ENCODE measurements at regions not wholly inside any gene's neighbourhood (a gene's known extent, or its start where the extent isn't known, plus 50 kb on each side); places are given as distances from the start of the nearest gene placed in this dataset.
"Not testable (repeated sequence)": the region's sequence is repeated elsewhere in the genome, so short reads cannot be mapped to it uniquely, and the experiment has no call there.

DNA sequence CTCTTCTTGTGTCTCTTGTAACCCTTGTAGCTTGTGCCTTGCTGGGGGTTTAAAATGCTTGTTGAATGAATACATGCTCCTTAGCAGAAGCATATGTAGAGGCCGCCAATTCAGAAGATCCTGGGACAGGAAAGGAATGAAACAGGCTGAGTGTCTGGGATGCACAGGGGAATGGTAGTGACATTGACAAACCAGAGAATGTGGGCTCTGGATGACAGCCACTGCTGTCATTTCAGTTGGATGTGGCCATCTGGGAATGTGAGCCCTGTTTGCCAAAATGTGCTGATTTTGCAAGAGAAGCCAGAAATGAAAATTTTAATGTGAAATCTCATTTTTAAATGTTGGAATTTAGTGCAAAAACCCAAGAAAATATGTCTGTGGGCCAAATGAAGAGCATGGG is 136.8 kb downstream of the DACT1 start:
- Histone ChIP-seq H3K36me3 (ENCODE audit: control insufficient read depth, insufficient read depth, low read length) (no peaks in the 10 kb centered on the region), H3K4me3 (ENCODE audit: low read depth, low read length) (no peak overlapping the region), H3K27me3 (ENCODE audit: control insufficient read depth, insufficient read depth, low read length) (no peaks in the 10 kb centered on the region)
- POLR2A ChIA-PET = no interaction called here
- CTCF ChIA-PET = no interaction called here
- TF ChIP-seq, protein P1, sequence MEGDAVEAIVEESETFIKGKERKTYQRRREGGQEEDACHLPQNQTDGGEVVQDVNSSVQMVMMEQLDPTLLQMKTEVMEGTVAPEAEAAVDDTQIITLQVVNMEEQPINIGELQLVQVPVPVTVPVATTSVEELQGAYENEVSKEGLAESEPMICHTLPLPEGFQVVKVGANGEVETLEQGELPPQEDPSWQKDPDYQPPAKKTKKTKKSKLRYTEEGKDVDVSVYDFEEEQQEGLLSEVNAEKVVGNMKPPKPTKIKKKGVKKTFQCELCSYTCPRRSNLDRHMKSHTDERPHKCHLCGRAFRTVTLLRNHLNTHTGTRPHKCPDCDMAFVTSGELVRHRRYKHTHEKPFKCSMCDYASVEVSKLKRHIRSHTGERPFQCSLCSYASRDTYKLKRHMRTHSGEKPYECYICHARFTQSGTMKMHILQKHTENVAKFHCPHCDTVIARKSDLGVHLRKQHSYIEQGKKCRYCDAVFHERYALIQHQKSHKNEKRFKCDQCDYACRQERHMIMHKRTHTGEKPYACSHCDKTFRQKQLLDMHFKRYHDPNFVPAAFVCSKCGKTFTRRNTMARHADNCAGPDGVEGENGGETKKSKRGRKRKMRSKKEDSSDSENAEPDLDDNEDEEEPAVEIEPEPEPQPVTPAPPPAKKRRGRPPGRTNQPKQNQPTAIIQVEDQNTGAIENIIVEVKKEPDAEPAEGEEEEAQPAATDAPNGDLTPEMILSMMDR (IDR thresholded peaks at IDR 0.05; ENCODE audit: insufficient read depth, low read depth, low read length) = no peak
- no peak for DNase-seq (ENCODE audit: low read depth)

DNA sequence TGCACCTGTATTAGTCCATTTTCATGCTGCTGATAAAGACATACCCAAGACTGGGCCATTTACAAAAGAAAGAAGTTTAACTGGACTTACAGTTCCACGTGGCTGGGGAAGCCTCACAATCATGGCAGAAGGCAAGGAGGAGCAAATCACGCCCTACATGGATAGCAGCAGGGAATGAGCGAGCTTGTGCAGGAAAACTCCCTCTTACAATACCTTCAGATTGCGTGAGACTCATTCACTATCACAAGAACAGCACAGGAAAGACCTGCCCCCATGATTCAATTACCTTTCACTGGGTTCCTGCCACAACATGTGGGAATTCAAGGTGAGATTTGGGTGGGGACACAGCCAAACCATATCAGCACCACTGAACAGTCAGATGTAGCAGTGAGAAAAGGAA is 137.4 kb downstream of the DACT1 start:
- H3K4me3 ChIP-seq (ENCODE audit: low read depth, low read length); DNase-seq (ENCODE audit: low read depth); H3K36me3 ChIP-seq (ENCODE audit: control insufficient read depth, insufficient read depth, low read length); POLR2A ChIA-PET; CTCF ChIA-PET; H3K27me3 ChIP-seq (ENCODE audit: control insufficient read depth, insufficient read depth, low read length): not testable (repeated sequence)

DNA sequence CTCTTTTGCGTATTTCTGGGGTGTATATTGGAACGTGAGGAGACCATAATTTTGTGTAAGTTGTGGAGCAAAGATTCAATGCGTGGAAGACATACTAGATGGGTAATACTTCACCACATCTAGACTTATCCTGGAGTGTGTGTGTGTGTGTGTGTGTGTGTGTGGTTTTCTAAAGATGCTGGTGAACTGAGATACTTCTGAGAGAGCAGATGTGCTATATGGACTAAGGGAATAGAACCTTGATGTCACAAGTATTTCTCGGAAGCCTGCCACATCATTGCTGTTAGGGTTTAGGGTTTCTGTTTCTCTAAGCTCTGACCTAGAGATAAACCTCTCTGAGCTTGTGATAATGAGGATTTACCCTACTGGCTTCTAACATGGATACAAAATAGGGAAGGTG is 138.8 kb downstream of the DACT1 start:
- CTCF ChIA-PET = interaction anchor here (1.2 kb wide), 1 partner anchor 53 kb away, joined by 4 read pairs; no protein-coding TSS in a partner anchor
- Histone ChIP-seq H3K4me3 (ENCODE audit: low read depth, low read length) (no peak overlapping the region), H3K27me3 (ENCODE audit: control insufficient read depth, insufficient read depth, low read length) (no peaks in the 10 kb centered on the region), H3K36me3 (ENCODE audit: control insufficient read depth, insufficient read depth, low read length) (no peaks in the 10 kb centered on the region)
- TF ChIP-seq, protein P1 (IDR thresholded peaks at IDR 0.05; ENCODE audit: insufficient read depth, low read depth, low read length) = no peak
- DNase-seq (ENCODE audit: low read depth) = no peak
- POLR2A ChIA-PET = no interaction called here

DNA sequence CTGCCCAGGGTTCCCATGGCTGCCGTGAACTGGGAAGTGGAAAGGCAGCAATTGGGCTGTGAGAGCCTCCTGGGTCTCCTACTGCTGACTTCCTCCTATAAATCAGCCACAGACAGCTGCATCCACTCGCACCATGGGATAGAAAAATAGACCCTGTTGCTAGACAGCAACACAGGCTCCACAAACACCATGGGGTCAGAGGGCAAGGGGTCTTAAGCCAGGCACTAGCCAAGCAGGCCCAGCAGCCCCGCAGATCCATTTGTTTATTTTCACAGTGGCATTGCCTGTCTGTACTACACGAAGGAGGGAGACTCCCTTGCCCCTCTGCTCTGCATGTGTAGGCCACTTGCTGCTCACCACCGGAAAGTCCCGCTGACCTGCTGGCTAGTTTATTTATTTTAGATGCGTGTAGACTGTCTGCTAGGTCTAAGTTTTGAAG is 139.8 kb downstream of the DACT1 start:
- Histone ChIP-seq H3K4me3 (ENCODE audit: low read depth, low read length) (no peak overlapping the region), H3K36me3 (ENCODE audit: control insufficient read depth, insufficient read depth, low read length) (no peaks in the 10 kb centered on the region), H3K27me3 (ENCODE audit: control insufficient read depth, insufficient read depth, low read length) (no peaks in the 10 kb centered on the region)
- POLR2A ChIA-PET = no interaction called here
- no peak for DNase-seq (ENCODE audit: low read depth)
- TF ChIP-seq, protein P1 (IDR thresholded peaks at IDR 0.05; ENCODE audit: insufficient read depth, low read depth, low read length) = no peak
- CTCF ChIA-PET = no interaction called here

DNA sequence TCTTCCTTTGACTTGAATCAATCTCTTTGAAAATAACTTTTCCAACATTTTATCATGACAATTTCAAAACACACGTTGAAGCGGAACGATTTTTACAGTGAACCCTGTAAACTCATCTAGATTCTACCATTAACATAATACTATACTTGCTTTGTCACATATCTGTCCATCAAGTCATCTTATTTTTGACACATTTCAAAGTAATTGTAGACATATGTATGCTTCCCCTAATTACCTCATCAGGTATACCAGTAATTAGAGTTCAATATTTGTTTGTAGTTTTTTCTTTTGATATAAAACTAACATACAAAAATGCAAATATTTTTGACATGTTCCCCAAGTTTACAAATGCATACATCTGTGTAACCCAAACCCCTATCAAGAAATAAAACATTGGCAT is 140.4 kb downstream of the DACT1 start:
- ChIA-PET POLR2A (no interaction called here), CTCF (no interaction called here)
- H3K4me3 ChIP-seq (ENCODE audit: low read depth, low read length) = no peak overlapping the region
- H3K36me3 ChIP-seq (ENCODE audit: control insufficient read depth, insufficient read depth, low read length) = no peaks in the 10 kb centered on the region
- TF ChIP-seq, protein P1 (IDR thresholded peaks at IDR 0.05; ENCODE audit: insufficient read depth, low read depth, low read length) = no peak
- no peak for DNase-seq (ENCODE audit: low read depth)
- H3K27me3 ChIP-seq (ENCODE audit: control insufficient read depth, insufficient read depth, low read length) = no peaks in the 10 kb centered on the region

DNA sequence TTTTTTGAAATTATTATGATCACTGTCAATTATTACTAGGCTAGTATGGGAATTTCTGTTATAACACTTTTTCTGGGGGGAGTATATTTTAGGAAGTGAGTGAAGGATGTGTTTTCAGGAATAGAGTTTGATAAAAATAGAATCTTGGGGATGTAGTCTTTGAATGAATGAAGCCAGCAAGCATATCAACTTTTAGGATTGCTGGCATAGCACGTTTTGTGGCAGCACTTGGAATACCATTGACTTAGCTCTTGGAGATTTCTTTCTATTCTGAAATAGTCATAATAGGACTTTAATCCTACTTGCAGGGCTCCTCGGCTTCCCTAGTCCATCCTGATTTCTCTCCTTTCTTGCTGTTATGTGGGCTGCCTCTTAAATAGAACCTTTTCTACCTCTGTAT is 141.6 kb downstream of the DACT1 start:
- TF ChIP-seq, protein P1 (IDR thresholded peaks at IDR 0.05; ENCODE audit: insufficient read depth, low read depth, low read length) = no peak
- Histone ChIP-seq H3K36me3 (ENCODE audit: control insufficient read depth, insufficient read depth, low read length) (no peaks in the 10 kb centered on the region), H3K4me3 (ENCODE audit: low read depth, low read length) (no peak overlapping the region), H3K27me3 (ENCODE audit: control insufficient read depth, insufficient read depth, low read length) (peaks cover 3% of the 10 kb centered on the region; the same call in 1 of the 2 replicates)
- CTCF ChIA-PET = interaction anchor here (0.6 to 1.1 kb wide), 2 partner anchors 9 to 96 kb away, joined by 3 read pairs; no protein-coding TSS in a partner anchor
- POLR2A ChIA-PET = no interaction called here
- DNase-seq (ENCODE audit: low read depth) = no peak

All from BJ (cell line).